Daoy (cell line): ENCODE measurements at regions not wholly inside any gene's neighbourhood (a gene's known extent, or its start where the extent isn't known, plus 50 kb on each side); places are given as distances from the start of the nearest gene placed in this dataset.

Experiments used
- DNase-seq: peaks from one replicate; pipeline ENCODE4 v3.0.0-alpha.2; 2015; ENCODE audit warnings: low read depth

DNA sequence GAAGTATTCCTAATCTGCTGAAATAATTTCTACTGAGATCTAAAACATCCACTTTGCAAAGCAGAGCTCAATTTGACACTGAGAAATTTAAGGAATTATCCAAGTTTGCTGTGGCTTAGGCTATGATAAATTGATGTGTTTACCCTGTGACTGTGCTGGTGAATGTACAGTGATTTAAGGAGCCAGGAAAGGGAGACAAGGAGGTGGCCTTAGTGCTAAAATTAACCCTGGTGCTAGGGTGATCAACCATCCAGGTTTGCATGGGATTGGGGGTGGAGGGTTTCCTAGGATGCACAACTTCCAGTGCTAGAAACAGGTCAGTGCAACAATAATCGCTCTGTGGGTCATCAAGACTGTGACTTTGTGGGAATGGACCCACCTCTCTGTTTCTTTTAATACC, 307.5 kb upstream of the SPRED2 start:
- DNase-seq = no peak

DNA sequence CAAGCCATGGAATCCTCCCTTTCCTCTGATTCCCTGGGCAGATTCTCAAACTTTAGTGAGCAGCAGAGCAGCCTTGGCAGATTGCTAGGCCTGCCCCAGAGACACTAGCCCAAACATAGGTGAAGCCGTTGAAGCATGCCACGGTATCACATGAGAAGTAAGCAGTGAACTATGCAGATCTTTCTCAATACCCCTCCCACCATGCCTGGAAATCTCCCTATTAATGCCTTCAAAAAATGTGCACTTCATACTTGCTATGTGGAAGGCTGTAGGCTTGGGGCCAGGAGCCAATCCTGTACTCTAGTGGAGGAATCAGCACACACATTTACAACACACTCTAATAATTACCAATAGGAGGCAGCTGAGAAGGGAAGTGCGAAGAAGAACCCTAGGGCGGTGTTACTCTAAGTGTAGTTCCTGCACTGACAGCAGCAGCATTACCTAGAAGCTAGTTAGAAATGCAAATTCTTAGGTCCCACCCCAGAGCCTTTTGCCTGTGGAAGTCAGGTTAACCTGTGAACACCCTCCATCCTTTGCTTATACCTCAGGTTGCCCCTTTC, 305.1 kb upstream of the SPRED2 start:
- DNase-seq = no peak

DNA sequence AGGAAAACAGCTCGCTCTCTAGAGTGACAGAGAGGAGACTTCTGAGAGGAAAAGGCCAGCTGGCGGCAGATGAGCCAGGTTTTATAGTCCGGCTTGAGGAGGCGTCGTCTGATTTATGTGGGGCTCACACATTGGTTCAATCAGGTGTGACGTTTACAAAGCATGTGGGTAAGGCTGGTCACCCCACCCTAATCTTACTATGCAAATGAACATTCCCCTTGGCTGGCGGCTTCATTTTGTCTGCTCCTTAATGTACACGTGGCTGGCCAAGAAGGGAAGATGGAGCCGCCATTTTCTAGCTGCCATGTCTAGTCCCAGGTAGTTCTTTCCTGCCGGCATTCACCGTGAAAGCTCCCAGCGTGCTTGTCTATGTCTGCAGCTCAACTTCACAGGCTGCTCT, 299.1 kb upstream of the SPRED2 start:
- DNase-seq = no peak

DNA sequence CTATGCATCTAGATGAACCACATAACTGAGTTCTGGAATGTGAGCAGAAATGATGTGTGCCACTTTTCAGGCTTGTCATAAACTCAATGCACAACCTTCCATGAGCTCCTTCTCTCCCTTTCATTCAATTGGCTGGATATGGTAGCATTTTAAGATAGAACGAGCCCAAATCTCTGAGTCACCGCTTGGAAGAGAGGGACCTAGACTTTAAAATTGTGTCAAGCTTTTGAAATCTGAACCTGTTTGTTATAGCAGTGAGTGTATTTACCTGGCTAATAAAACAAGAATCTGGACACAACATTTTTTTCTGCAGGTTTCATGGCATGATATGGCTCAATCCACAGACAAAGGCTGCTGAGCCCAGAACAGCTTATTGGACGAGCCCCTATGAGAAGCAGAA, 297.8 kb upstream of the SPRED2 start:
- DNase-seq = no peak

DNA sequence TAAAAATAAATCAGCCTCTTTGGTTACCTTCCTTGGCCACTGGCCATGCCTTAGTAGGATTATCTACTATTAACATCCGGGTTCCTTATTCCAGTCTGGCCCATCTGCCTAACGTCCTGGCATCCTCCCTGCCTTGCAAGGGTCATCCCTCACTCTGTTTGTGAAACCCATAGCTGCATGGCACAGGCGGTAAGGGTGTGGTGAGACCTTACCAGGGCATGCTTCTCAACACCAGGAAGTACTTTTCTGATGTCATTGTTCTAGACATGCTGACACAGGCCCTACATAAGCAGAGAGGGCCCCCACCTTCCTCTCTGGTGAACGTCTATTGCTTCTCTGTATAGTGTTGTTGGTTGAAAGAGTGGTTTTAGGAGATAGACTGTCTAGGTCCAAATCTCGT, 296.8 kb upstream of the SPRED2 start:
- DNase-seq = no peak

DNA sequence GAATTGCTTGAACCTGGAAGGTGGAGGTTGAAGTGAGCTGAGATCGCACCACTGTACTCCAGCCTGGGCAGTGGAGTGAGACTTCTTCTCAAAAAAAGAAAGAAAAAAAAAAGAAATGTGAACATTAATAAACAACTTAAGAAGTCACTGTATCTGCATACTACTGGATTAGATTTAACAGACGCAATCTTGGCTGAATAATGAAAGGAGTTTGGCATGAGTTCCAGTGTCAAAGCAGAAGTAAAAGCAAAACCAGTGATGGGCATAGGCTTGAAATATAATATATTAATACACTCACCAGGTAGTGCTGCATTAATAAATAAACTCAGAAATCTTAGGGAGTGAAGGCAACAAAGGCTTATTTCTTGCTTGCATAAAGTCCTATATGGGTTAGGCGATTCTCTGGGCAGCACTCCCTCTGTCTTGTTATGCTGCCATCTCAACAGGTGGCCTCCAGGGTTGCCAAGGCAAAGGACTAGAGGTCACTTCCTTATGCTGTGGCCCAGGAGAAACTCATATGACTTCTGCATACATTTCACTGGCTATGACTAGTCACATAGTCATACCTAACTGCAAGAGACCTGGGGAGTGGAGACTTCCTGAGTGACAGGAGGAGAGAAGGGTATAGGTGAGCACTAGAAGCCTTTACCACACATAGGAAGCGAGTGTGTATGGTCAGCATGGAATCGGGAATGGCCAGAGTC, 296.2 kb upstream of the SPRED2 start:
- no peak for DNase-seq

DNA sequence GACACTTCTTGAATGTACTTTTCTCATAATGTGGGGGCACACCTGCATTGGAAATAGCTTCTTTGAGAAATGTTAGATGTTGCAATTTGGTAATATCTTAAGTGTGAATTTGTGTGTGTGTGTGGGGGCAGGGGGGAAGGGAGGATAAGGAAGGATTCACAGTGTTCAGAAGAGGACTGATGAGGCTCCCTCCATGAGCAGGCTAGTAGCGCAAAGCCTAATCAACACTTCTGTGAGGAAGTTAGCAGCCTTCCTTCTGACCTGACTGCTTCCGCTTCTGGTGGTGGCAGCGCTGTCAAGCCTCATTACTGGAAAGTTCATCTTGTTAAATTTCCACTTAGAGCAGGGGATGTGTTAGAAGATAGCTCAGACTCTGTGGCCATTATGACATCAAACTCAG, 295.4 kb upstream of the SPRED2 start:
- DNase-seq = no peak

DNA sequence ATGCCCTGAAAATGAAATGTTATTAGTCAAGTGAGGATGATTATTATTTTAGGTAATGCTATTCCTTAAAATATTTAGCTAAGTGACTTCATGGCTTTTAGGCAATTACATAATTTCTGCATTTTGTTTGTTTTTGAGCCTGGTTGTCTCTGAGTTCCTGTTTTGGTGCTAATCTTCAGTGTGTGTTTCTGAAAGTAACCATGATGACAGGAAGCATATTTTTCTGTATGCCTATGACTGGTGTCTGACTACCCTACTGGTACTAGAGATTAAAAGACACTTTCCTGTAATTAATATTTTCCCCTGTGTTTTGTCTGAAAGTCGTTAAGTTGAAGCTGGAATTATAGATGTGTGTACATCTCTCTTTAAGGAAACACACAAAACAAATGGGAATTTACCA, 295.0 kb upstream of the SPRED2 start:
- DNase-seq = no peak

DNA sequence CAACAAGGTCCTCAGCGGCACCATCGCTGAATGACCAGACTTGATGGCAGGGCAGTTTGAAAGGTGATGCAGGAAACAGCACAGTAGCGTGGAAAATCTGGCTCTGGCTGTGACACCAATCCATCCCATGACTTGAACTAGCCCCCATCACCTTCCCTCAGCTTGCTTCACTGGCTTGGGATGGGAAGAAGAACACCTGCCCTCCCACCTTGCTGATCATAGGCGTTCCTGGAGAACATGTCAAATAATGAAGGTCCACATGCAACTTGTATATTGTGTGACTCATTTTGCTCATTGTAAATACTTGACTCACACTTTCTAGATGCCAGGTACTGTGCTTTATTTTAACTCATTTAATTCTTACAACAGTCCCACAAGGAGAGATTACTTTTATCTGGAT, 292.4 kb upstream of the SPRED2 start:
- no peak for DNase-seq

DNA sequence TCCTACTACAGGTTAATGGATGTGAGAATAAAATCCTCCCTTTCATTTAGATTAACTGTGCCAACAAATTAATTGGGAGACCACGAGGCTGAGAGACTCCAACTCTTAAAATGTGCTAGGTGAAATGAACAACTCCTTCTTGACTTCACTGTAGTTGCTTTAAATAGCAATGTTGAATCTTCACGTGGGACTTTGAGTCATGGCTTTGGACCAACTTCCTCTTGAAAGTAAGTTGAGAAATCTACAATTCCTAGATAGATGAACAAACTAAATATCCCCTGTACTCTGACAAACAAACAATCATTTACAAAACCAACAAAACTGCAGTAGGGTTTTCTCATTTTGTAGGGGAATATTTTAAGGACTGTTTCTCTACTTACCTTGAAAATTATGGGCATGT, 291.9 kb upstream of the SPRED2 start:
- DNase-seq = no peak

DNA sequence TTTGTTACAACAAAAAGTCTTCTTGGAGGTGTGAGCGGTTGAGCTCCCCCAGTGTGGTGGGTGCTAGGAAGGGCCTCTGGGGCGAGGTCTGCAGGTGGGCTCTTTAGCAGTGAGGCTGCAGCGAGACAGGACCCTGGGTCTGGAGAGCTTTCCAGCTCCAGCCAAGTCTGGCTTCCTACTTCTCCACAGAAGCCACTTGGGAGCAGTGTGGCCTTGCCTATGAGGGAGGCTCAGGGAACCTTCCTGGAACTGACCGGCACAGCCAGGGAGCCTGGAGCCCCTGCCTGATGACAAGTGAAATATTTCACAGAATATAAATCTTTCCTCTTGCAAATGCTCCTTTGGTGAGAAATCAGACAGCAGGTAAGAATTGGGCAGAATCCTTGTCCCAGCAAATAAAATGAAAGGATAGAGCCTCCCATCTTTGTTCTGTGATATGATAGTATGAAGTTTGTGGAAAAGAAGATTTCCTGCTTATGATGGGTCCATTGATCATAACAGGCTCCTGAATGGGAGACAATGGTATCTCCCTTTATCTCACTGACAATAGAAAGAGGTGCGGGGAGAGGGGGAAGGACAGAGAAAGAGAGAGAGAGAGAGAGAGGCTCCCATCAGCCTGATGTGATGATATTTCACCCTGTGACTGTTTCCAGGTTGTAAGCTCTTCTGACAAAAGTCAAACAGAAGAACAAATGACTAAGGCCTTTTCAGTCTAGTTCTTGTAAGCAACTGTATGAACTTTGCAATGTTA, 289.8 kb upstream of the SPRED2 start:
- DNase-seq = peak; percentile 30

DNA sequence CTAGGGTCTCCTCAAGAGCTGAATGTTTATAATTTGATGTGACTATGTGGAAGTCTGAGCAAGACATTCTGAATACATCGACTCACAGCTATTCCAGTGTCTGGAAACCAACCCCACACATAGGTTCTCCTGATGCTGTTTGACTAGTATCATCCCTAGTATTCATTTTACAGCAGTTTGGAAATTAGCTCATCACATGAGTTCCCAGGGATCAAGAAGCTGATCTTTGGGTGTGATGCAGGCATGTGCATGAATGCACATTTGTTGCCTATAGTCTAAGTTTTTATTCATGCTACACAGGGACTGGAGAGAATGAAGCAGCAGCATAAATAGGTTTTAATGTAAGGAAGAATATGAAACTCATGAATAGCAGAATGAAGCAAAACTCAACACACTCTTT, 284.3 kb upstream of the SPRED2 start:
- no peak for DNase-seq

DNA sequence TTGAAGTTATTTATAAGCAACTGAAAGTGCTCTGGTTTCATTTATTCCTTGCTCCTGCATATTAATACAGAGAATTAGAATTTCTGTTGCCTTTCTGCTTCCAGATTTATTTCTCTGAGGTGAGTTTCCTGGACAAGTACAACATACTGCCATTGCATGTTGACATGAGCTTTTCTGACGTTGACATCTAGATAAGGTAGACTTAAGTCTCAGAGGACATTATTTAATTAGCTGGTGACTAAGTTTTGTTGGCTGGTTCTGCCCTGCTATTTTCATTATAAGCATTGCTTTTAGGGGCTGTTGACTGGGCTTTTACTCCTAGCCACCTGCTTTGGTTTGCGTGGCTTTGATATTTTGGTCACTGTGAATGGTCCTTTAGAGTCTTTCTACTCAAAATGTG, 282.9 kb upstream of the SPRED2 start:
- no peak for DNase-seq

DNA sequence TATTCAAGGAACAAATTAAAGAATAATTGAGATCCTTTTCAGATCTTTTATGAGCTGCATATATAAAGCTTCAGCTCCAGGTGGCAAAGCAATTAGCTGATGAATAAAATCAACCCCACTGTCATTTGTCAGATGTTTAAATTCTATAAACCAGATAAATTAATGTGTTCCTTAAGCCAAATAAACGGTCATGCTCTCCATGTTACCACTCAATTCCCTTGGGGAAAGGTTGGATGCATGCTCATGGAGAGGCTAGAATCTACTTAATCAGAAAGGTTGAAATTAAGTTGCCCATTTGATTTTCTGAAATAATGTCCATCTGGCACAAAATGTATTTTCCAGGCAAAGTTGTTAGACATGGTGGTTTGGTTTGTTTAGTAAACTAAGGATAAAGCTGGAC, 282.5 kb upstream of the SPRED2 start:
- DNase-seq = no peak

DNA sequence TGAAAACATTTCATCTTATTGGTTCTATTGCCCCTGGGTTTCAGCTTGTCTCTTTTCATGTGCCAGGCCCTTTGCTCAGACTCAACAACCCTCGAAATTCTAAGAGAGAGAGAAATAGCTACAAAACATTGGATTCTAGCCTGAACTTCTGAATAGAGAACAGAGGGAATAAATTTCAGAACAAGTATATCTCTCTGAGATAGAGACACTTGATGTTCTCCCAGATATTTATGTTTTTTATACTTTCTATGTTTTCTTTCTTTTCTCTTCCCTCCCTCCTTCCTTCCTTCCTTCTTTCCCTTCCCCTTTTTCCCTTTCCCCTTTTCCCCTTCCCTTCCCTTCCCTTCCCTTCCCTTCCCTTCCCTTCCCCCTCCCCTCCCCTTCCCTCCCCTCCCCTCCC, 279.5 kb upstream of the SPRED2 start:
- no peak for DNase-seq

DNA sequence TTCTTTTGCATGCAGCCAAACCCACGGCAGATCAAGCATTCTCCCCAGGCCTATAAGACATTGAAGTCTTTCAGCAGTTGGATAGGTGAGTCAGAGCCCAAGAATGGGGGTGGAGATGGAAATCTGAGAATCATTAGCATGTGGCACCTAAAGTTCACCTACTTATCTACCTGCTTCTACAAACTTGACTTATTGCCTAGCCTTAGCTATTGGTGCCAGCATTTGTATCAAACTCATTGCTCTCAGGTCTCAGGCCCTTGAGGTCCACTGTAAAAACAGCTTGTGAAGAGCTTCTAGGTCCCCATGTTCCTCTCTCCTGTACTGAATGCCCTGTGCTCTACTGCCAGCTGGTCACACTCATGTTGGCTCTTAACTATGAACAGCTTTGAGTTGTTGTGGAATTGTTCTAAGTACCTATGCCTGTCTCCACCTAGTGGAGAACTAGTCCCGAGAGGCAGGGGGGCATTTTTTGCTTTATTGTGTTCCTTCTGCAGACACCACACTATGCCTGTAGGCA, 278.4 kb upstream of the SPRED2 start:
- peak; percentile 12 for DNase-seq

DNA sequence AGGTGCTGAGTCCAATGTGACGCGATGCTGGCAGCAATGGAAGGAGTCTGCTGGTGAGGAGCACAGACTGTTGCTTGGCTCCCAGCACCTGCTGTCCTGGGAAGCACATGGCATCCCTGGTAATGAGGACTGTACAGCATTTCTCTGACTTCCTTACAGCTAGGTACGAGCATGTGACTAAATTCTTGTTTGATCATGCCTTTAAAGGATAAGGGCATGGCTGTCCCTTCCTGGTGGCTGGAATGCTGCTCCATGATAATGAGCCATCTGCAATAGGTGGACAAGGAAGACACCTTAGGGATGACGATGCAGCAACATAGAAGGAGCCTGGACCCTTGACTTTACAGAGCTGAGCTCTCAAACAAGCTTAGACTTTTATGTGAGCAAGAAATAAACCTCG, 278.0 kb upstream of the SPRED2 start:
- DNase-seq = no peak

DNA sequence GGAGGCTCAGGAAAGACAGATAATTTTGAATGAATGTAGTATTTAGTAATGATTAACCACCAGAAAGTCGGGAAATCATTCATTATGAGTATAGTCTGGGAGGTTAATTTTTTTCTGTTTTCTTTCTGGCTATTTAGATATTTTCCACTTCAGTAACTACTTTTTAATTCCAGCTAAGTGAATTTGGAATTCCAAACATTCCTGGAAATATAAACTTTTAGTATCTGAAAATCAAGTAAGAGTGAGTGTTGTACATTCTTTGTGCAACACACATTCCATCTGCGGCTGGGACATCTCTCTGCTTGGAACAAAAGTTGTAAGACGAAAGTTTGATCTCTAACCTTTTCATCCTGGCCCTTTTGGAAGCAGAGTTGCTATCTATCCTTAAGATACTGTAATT, 275.7 kb upstream of the SPRED2 start:
- no peak for DNase-seq

DNA sequence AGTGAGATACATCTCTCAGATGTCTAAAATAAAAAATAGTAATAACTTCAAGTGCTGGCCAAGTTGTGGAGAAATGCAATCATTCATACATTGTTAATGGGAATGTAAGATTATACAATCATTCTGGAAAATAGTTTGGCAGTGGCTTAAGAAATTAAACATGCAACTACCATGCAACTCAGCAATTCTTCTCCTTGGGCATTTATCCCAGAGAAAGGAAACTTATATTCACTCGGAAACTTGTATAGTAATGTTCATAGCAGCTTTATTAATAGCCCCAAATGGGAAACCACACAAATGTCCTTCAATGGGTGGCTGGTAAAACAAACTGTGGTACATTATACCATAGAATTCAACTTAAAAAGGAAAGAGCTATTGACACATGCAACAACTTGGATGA, 274.0 kb upstream of the SPRED2 start:
- no peak for DNase-seq

DNA sequence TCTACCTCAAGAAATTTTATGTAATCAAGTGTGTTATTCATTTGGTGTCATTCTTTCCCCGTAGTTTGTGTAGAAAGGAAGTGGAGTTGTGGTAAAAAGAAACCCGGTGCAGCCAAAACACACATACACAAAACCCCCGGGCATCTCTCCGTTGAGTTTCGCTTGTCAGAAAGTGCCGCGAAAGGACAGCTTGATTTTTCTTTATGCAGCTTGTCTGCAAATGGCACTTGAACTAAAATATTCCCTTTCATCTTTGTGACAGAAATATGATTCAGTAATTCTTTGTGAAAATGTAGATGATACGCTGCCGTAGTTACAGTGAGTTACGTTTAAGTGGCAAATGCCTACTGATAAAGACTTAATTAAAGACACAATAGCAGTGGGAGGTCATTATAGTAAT, 268.8 kb upstream of the SPRED2 start:
- no peak for DNase-seq

DNA sequence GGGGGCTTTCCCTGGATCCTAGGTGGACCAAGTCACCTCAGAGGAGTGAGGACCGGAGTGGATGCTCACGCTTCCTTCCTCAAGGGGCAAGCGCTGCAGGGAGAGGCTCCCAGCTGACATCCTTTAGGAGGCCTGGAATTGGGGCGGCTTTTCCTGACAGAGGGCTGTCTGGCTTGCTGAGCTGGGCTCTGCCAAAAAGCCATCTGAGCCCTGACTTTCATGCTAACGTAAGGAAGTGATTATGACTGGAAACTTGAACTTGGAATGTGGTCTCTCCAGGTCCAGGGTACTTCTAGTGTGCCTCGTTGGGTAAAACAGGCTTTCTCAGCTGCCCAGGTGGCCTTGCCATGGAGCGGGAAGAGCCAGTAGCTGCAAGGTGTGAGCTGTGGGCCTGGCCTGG, 268.3 kb upstream of the SPRED2 start:
- no peak for DNase-seq

DNA sequence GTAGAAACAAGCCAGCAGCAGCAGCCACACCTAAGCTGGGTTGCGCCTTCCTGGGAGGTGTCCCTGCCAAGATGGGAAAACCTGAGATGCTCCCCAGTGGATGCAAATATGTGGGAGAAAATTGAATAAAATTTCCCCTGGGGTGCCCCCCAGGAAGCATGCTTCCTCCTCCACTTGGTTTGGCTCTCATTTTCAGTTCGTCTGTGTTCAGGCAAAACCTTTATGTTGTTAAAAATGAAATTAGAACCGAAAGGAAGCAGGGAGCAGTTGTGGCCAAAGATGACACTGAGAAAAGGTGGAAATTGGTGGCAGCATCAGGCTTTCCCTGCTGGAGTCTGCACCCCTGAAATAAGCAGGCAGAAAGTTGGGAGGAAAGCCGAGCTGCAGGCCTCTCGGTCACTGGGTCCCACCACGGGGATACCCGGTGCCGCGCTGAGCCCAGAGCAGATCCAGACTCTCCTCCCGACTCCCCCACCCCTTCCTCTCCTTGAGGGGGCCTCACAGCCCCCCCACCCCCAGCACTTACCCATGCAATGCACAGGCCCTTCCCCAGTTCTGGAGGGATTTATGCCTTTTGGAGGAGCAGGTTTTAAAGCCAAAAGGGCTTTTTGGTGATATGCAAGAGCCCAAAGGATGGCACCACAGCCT, 267.7 kb upstream of the SPRED2 start:
- DNase-seq = no peak

DNA sequence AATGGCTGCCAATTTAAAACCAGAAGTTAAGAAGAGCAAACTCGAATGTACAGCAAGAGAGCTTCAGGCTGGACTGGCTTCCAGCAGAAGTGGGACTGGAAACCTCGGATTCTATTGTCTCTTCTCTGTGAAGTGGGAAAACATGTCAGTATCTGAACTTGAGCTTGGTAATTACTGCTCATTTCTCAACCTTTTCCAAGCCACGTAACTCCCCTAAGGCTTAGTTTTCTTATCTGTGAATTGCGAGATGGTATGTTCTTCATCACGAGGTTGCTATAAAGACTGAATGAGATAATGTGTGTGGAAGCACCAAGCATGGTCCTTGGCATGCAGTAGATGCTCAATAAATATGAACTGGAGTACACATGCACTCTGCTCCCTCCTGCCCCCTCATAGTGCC, 259.4 kb upstream of the SPRED2 start:
- no peak for DNase-seq
